Skeletal muscle satellite cell (primary cell): ENCODE measurements at regions not wholly inside any gene's neighbourhood (a gene's known extent, or its start where the extent isn't known, plus 50 kb on each side); places are given as distances from the start of the nearest gene placed in this dataset.
"Not testable (repeated sequence)": the region's sequence is repeated elsewhere in the genome, so short reads cannot be mapped to it uniquely, and the experiment has no call there.

Experiments used
- H3K27me3 ChIP-seq: 2 replicates; pipeline ENCODE4 v1.7.0; 2013; ENCODE audit warnings: low read length; ENCODE audit not compliant: control insufficient read depth, insufficient read depth
- H3K36me3 ChIP-seq: 2 replicates; pipeline ENCODE4 v1.7.0; 2013; ENCODE audit warnings: mild to moderate bottlenecking, control low read depth, low read length; ENCODE audit not compliant: insufficient read depth
- H3K4me1 ChIP-seq: 2 replicates; pipeline ENCODE4 v1.7.0; 2013; ENCODE audit warnings: low read length; ENCODE audit not compliant: control insufficient read depth, insufficient read depth
- H3K4me2 ChIP-seq: 2 replicates; pipeline ENCODE4 v1.7.0; 2013; ENCODE audit warnings: mild to moderate bottlenecking, low read length
- H3K4me3 ChIP-seq: 2 replicates; pipeline ENCODE4 v1.7.0; 2013; ENCODE audit warnings: low read length
- H3K9ac ChIP-seq: 2 replicates; pipeline ENCODE4 v1.7.0; 2013; ENCODE audit warnings: mild to moderate bottlenecking, low read depth, low read length, moderate library complexity
- H3K9me3 ChIP-seq: replicated peaks from 2 replicates; pipeline ENCODE4 v1.7.0; 2013; ENCODE audit warnings: mild to moderate bottlenecking, control low read depth, low read length

DNA sequence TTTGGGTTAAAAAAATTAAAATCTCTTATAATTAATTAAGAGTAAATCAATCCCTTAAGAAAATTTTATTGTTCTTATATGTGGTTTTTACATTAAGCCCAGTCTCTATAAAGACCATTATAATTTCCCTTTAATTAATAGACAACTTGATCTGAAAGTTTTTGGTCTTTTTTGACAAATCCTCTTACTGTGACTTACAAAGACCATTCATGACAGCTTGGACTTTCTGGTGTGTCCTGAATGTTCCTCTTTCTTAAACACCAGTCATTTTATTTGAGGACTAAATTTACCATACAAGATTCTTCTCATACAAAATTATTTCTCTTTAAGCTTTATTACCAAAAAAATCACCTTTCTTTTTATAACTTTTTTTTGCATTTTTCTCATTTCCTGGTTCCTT is 368.3 kb downstream of the ADGRD1 start:
- no peaks in the 10 kb centered on the region for H3K4me1 ChIP-seq
- H3K9me3 ChIP-seq = no peaks in the 10 kb centered on the region
- no peak overlapping the region for H3K9ac ChIP-seq
- H3K36me3 ChIP-seq = no peaks in the 10 kb centered on the region
- no peak overlapping the region for H3K4me2 ChIP-seq
- no peak overlapping the region for H3K4me3 ChIP-seq
- no peaks in the 10 kb centered on the region for H3K27me3 ChIP-seq

DNA sequence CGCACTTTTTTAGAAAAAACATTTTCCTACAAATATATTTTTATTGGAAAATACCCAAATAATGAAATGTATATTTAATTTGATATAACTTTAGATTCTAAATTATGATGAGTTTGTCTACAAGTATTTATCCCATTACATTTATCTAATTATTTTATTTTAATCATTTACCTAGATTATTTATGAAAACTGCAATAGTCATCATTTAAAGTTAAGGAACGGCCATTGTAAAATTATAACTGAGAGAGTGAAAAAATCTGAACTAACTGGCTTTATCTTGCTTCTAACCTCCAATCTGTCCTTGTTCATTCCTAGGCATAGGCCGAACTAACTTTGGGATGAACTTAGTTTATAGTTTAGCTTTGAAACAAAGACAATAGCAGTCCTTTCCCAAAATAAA is 368.8 kb downstream of the ADGRD1 start:
- not testable (repeated sequence) for H3K4me3 ChIP-seq, H3K4me1 ChIP-seq, H3K27me3 ChIP-seq, H3K36me3 ChIP-seq, H3K4me2 ChIP-seq, H3K9me3 ChIP-seq, H3K9ac ChIP-seq

DNA sequence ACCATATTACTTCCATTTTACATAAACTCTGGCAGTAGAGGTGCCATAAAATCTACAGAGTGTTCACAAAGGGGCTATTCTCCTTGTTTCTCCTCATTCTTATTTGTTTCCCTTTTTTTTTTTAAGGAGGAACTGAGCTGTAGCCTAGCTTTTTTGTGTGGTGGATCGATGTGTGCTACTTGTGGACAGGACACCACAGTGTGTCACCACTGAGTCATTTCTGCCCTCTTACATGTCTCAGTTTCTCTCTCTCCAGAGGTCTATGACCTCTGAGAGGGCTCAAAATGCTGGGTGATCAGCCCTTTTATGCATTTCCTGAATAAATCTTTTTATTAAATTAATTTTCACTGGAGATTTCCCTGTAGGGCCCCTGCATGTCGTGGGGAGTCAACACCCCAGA is 370.2 kb downstream of the ADGRD1 start:
- Histone ChIP-seq H3K4me3 (no peak overlapping the region), H3K4me1 (no peaks in the 10 kb centered on the region), H3K4me2 (no peak overlapping the region), H3K36me3 (no peaks in the 10 kb centered on the region), H3K9ac (no peak overlapping the region), H3K27me3 (no peaks in the 10 kb centered on the region), H3K9me3 (no peaks in the 10 kb centered on the region)

DNA sequence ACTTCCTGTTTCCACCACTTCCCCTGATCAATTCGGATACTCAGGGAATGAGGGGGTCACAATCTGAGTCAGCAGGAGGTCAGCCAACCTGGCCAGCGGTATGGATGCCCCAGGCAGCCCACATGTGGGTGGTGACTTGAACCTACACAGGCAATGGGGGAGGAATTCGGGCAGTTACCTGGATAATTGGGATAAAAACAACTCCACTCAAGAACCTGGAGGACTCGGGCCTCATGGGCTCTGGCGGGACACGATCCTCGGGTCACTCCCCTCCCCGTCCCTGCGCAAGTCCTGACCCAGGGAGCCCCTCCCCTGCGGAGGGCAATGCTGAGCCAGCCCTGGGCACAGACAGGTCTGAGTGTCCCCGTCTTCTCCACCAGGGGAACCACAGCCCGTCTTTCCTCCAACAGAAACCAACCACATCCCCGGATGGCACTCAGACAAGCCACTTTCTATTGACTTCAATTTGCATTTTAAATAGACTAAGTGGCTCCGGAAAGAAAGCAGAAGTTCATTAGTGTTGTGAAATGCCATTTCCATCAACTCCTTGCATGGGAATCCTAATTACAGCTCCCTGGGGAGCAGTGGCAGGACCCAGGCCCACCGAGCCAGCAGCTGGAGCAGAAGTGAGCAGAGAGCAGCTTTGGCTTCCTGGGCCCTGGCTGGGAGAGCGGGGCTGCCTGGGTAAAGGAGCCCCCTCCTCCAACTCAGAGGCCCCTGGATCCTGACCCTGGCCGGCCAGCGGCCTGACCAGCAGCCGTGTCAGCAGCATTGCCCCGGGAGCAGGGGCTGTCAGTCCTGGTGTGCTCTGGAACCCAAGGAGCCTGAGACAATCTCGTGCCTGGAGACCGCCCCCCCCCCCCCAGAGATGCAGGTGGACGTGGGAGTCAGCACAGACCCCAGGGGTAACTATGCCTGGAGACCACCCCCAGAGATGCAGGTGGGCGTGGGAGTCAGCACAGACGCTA is 374.1 kb downstream of the ADGRD1 start:
- no peaks in the 10 kb centered on the region for H3K27me3 ChIP-seq
- H3K4me2 ChIP-seq = no peak overlapping the region
- H3K4me3 ChIP-seq = no peak overlapping the region
- no peaks in the 10 kb centered on the region for H3K36me3 ChIP-seq
- no peaks in the 10 kb centered on the region for H3K4me1 ChIP-seq
- peaks cover 3% of the 10 kb centered on the region for H3K9me3 ChIP-seq
- H3K9ac ChIP-seq = no peak overlapping the region

DNA sequence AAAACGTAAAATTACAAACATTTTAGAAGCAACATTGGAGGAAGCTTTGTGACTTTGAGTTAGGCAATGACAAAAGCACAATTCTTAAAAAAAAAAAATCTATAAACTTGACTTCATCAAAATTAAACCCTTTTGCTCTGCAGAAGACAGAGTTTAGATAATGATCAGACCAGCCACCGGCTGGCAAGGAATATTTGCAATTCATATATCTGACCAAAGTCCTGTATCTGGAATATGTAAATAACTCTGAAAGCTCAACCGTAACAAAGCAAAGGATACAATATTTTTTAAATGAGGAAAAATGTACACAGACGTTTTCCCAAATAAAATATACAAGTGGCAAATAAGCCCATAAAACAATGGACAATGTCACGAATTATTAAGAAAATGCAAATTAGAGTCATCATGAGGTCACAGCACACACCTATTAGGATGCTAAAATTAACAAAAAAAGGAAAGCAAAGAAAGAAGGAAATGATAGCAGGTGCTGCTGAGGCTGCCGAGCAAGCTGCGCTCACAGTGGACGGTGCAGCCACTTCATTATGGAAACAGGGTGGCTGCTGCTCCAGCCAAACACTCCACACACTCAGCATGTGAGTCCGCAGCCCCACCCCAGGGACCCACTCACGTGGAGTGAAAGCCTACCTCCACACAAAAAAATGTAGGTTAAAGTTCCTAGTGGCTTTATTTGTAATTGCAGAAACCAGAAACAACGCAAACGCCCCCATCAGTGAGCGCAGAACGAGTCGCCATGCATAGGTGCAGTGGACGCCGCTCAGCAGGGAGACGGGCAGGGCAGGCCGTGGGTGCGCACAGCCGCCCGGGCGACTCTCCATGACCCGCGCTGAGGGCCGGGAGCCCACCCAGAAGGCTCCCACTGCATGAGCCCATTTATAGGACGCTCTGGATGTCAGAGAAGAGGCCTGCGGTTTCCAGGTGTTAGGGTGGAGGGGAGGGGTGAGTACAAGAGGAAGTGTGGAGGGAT is 375.4 kb downstream of the ADGRD1 start:
- not testable (repeated sequence) for H3K9me3 ChIP-seq, H3K36me3 ChIP-seq, H3K4me2 ChIP-seq, H3K27me3 ChIP-seq, H3K9ac ChIP-seq, H3K4me3 ChIP-seq, H3K4me1 ChIP-seq

DNA sequence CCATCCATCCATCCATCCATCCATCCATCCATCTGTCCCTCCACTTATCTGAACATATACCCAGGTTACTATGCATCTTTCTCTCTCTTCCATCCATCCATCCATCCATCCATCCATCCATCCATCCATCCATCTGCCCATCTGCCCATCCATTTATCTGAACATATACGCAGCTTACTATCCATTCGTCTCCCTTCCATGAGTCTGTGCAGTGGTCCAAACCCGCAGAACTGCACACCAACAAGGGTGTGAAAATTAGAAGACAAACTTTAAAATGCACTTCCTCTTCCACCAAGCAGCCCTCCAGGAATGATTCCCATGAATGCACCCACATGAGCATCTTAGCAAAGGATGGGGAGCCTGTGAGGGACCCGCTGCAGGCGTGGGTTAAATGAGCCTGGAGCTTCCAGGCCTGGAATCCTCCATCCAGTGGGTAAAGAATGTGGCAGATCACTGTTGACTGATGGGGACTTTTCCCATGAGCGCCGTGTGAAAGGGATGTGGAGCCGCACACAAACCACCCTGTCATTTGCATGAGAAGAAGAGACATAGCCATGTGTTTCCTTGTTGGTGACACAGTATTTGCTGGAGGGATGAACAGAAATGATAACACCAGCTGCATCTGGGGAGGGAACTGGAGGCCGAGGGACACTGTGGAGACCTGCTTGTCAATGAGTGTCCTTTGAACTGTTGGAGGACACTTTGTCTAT is 376.6 kb downstream of the ADGRD1 start:
- no peaks in the 10 kb centered on the region for H3K4me1 ChIP-seq
- no peak overlapping the region for H3K4me2 ChIP-seq
- no peak overlapping the region for H3K9ac ChIP-seq
- no peaks in the 10 kb centered on the region for H3K36me3 ChIP-seq
- no peaks in the 10 kb centered on the region for H3K27me3 ChIP-seq
- H3K9me3 ChIP-seq = peaks cover 3% of the 10 kb centered on the region
- H3K4me3 ChIP-seq = no peak overlapping the region

DNA sequence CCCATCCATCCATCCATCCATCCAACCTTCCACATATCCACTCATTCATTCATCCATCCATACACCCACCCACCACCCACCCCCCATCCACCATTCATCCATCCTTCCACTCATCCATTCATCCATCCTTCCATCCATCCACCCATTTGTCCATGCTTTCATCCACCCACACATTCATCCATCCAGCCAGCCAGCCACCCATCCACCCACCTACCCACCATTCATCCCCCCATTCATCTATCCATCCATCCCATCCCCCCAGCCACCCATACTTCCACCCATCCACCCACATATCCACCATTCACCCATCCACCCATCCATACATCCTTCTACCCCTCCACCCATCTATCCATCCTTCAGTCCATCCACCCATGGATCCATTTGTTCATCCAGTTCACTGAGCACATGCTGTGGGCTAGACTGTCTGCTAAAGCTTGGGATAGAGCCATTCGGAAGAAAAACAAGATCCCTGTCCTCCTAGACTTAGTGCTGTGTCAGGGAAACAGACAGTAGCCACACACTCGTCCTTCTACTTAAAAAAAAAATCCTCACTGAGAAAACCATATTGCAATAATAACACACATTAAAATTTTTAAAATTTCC is 377.5 kb downstream of the ADGRD1 start:
- Histone ChIP-seq H3K9ac (no peak overlapping the region), H3K9me3 (peaks cover 3% of the 10 kb centered on the region), H3K4me2 (no peak overlapping the region), H3K27me3 (no peaks in the 10 kb centered on the region), H3K4me3 (no peak overlapping the region), H3K36me3 (no peaks in the 10 kb centered on the region), H3K4me1 (no peaks in the 10 kb centered on the region)

DNA sequence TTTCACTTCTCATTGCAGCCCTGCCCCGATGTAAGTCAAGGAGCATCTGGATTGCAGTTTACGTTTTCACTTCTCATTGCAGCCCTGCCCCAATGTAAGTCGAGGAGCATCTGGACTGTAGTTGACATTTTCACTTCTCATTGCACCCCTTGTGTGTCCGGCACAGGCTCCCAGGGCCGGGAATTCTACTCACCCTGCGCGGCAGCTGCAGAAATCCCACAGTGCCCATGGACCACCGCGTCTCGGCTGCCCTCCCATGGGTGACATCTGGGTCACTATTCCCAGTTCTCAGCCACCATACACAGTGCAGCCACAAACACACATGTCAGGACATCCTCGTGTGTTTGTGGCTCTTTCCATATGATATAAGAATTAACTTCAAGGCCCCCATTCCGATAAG is 378.5 kb downstream of the ADGRD1 start:
- H3K9me3 ChIP-seq = peaks cover 3% of the 10 kb centered on the region
- no peak overlapping the region for H3K4me2 ChIP-seq
- H3K4me3 ChIP-seq = no peak overlapping the region
- no peaks in the 10 kb centered on the region for H3K27me3 ChIP-seq
- no peaks in the 10 kb centered on the region for H3K4me1 ChIP-seq
- no peaks in the 10 kb centered on the region for H3K36me3 ChIP-seq
- H3K9ac ChIP-seq = no peak overlapping the region

DNA sequence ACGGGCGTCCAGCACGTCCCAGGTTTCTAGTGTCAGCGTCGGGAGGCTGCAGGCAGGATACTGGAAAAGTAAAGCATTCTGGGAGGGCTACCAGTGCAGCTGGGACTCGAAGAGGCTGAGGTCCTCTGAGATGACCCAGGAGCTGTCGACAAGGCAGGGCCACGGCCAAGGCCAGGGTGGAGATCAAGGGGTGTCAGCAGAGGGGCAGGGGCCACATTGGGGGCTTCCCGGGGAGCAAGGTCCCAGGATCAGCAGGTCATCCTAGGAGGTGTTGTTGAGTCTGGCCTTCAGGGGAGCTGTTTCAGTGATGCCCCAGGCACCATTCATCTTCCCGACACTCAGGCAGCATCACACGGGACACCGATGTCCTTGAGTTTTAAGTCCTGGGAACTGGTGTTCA is 377.8 kb upstream of the SFSWAP start:
- Histone ChIP-seq H3K4me1 (no peaks in the 10 kb centered on the region), H3K27me3 (no peaks in the 10 kb centered on the region), H3K4me2 (no peak overlapping the region), H3K9me3 (peaks cover 3% of the 10 kb centered on the region), H3K36me3 (no peaks in the 10 kb centered on the region), H3K4me3 (no peak overlapping the region), H3K9ac (no peak overlapping the region)

DNA sequence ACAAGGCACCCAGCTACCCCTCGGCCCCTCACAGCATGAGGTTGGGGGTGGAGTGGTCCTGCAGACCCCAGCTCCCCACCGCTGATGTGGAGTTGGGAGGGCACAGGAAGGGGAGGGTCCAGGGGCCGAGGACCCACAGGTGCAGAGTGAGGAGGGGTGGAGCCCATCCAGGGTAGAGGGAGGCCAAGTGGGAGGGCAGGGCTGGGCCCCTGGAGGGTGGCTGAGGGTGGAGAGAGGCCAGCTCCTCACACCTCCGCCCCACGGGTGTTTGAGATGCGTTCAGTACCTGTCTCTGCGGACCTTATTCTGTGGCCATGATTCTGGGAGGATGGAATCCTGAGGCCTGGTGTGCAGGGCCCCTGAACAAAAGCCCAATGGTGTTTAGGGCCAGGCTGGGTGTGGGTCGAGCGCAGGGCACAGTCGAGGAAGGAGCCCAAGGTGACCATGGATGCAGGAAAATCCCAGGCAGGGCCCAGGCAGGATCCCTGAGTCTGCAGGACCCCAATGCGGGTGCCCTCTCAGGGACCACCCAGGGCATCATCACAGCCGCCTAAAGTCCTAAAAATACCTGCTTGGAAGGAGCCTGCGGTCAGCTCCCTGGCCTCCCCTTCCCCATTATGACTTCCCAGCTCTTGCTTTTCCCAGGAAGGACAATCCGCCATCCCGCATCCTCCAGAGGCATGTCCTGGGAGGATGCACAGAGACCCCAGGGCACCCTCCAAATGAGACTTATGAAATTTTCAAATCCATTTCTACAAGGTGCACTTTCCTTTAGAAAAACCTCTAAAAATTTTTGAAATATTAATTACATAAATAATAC is 377.1 kb upstream of the SFSWAP start:
- H3K27me3 ChIP-seq = no peaks in the 10 kb centered on the region
- H3K9ac ChIP-seq = no peak overlapping the region
- peaks cover 3% of the 10 kb centered on the region for H3K9me3 ChIP-seq
- no peaks in the 10 kb centered on the region for H3K4me1 ChIP-seq
- no peaks in the 10 kb centered on the region for H3K36me3 ChIP-seq
- no peak overlapping the region for H3K4me3 ChIP-seq
- no peak overlapping the region for H3K4me2 ChIP-seq
